ENCODE measurements at regions not wholly inside any gene's neighbourhood (a gene's known extent, or its start where the extent isn't known, plus 50 kb on each side); places are given as distances from the start of the nearest gene placed in this dataset.

DNA sequence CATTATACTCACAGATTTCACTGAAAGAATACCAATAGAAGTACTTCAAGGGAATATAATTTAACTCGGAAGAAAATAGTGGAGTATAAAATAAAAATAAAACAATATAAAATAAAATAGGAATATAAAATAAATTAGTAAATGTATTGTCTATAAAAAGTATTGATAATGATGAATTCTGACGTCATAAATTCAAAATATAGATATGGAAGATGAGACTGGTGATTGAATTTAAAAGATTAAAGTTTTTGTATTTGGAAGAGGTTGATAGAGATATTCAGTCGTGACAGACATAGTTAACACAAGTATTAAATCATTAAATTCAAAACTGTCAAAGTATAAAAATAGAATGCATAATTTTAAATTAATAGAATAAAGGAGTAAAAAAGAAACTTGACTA is 964.9 kb upstream of the C9orf72 start:
- FAIRE-seq, result no peak
- DNase-seq (ENCODE audit: insufficient read length, low spot score), result no peak

DNA sequence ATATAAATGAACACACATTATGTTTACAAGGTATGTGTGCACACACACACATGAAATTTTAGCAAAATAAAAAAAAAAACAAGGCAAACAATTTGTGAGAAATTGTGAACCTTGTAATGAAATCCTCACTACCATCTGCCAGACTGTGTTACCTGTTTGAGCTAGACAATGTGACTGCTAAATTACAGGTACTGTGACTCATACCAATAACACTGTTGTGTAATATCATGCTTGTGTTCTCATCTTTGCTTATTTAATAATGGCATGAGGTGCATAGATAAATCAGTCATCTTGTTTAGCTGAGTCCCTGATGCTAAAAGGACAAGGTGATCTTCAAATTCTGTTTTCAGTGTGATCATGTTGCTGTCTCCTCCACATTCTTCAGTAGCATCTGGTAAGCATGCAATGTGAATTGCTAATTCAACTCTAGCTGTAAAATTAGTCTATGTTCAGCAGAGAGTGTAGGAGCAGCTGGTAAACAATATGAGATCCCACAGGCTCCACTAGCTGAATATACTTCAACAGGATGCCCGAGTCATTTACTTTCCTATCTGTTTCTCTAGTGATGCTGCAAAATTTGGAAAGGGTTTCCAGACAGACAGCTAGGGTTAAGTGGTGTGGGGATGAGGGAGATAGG is 966.3 kb upstream of the C9orf72 start:
- DNase-seq (ENCODE audit: insufficient read length, low spot score) (no peak), FAIRE-seq (no peak)

DNA sequence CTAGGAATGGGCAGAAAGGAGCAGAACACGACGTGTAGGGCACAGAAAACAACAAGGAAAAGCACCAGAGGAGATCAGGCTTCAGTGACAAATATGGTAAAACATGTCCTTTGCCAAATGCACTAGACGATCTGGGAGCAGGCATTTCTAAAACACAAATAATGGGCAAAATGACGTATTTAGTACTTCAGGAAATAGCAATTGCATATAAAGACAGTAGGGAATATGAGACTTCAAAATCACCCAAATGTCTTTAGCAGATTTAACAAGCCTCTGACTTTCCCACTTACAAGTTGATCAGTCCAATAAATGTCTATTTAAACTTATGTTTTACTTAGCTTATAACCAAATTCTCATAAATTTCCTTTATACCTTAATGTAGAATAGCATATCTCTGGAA is 969.6 kb upstream of the C9orf72 start:
- DNase-seq (ENCODE audit: insufficient read length, low spot score) (no peak), FAIRE-seq (no peak)

DNA sequence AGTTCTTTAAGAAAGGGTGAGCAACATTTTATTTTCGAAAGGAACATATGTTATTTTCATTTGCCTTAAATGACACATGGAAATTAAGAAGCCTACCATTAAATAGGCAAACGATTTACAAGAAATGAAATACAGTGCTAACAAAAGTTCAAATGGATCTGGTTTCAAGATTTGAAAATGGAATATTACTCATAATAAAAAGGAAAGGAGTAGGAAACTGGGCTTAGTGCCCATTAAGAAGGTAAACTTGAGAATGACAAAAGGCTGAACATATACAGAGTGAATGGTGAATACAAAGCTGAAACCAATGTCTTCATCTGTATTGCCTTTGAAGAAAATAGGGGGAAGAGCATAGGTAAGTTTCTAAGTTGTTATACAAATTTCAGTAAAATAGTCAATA is 974.2 kb upstream of the C9orf72 start:
- FAIRE-seq, result no peak
- DNase-seq (ENCODE audit: insufficient read length, low spot score), result no peak

DNA sequence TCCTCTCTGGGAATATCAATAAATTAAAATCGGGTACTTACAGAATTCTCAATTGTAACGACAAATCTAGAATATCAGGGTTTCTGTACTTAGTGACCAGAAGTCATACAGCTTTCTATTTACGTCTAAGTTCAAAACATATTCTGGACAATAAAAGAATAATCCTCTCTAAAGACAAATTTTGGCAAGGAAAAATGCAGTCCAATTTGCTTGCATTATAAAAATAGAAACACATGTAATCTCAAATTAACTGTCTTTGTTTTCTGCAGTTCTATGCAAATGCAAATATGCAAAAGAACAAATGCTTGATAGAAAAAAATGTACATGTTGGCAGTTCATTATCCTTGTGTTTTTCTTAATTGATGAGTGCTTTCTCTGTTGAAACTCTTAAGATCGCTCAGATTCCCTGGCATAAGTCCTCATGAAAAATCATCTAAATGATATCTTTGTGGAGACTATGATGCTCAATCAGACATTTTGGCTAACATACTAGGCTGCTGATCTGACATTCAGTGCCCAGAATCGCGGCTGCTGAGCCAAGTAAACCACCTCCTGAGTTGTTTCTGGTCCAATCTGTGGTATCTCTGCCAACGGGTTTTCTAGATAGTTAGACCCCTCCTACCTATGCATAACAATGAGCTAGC is 990.1 kb upstream of the C9orf72 start:
- FAIRE-seq (no peak), DNase-seq (ENCODE audit: insufficient read length, low spot score) (no peak)

DNA sequence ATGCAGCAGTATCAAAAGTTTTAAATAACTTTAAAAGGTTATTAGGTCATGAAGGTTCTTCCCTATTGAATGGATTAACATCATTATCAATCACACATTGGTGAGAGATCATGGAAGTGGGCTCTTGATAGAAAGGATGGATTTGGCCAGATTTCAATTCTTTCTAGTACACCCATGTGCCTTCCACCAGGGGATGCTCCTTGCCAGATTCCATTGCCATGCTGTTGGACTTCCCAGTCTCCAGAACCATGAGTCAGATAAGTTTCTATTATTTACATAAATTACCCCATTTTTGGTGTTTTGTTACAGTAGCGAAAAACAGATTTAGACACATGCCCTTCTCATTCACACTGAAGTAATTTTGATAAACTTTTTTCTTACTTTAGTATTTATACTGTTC is 1010.6 kb upstream of the C9orf72 start:
- no peak for FAIRE-seq

DNA sequence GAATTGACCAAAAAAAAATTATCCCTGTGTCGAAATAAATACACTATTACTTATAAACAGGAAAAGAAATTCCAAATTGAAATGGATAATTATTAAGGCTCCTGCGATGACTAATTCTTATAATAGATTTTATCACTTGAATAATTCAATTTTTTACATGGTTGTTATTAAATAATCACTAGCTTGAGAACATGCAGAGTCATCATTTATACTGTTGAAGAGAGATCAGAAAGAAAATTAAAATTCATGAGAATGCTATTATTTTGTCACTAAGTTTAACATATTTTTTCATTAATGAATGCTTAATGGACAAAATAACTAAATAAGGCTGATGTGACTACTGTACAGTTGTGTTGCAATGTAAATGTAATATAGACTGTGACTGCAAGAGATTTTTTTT is 1011.3 kb upstream of the C9orf72 start:
- DNase-seq (ENCODE audit: insufficient read length, low spot score) (no peak), FAIRE-seq (no peak)

More for the DNA sequence above, 1010.6 kb upstream of the C9orf72 start:
- DNase-seq (ENCODE audit: insufficient read length, low spot score), result no peak

DNA sequence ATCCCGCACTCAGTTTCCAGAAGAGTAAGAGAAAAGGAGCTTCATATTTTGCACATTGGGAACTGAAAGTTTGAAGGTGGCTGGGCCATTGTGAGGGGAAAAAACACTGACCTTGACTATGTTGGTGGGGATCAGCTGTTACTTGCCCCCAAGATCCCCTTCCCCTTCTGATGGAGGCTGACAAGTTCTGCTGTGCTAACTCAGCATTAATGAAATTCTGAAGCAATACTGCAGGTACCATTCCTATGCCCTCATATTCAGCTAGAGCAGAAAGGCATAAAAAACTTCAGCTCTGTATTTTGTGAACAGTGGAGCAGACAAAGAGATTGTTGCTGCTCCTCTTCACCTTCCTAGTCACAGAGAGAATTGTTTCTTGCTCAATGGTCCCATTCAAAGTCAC is 1013.8 kb upstream of the C9orf72 start:
- no peak for FAIRE-seq
- DNase-seq (ENCODE audit: insufficient read length, low spot score), result no peak

DNA sequence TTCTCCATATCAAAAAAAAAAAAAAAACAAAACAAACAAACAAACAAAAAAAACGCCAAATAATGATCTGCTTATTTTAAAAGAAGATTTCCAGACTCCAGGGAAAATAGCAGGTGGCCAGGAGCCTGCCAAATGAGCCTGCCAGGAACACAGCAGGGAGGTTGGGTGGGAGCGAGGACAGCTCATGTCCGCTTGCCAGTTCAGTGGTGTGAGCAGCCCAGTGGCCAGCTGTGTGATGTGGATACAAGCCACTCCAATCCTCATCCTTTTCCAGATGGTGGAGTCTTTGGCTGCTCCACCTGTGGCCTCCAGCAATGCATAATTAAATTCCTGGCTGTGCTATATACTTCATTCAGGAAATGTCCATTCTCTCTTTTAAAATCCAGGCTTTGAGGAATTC is 1025.1 kb upstream of the C9orf72 start:
- no peak for DNase-seq (ENCODE audit: insufficient read length, low spot score)
- no peak for FAIRE-seq

DNA sequence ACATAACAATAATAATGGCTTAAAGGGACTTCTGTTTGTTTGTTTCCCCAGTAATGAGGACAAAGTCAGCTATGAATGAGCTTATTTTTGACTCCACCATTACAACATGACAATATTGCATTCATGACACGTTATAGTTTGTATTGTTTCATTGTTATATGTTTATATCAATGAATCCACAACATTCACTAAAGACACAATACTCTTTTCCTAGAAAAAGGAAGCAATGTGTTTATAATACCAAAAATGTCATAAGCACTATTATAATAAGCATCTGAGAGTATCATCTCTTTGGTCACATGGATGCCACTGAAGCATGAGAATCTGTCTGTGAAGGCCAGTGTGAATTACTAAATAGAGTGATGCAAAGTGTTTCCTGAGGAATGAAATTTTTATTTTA is 1026.9 kb upstream of the C9orf72 start:
- DNase-seq (ENCODE audit: insufficient read length, low spot score) (no peak), FAIRE-seq (no peak)

DNA sequence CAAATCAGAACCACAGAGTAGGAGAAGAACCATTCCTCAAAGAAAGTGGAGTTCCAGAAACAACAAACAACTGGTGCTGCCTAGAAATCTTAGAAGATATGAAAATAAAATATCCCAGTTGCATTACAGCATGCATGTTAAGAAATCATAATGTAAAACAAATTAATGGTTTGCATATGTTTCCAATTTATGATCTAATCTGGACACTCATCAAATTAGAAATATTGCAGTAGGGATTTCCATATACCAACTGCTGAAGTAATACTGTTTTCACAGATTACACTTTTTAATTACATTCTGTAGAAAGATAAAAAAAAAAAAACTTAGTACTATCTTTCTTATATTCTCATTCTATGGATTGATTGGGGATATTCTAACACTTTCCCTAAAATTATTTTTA is 1034.6 kb upstream of the C9orf72 start:
- no peak for FAIRE-seq

DNA sequence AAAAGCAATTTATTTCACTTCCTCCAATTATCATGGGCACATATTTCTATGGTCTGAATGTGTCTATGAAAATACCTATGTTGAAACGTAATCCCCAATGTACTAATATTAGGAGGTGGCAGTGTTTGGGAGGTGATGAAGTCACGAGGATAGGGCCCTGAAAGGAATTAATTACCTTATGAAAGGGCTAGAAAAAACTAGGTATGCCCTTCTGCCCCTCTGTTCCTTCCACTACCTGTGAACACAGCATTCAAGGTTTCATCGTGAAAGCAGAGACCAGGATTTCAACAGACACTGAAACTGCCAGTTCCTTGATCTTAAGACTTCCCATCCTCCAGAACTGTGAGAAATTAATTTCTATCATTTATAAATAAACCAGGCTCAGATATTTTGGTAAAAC is 1037.1 kb upstream of the C9orf72 start:
- FAIRE-seq (no peak), DNase-seq (ENCODE audit: insufficient read length, low spot score) (no peak)

More for the DNA sequence above, 1034.6 kb upstream of the C9orf72 start:
- DNase-seq (ENCODE audit: insufficient read length, low spot score), result no peak

DNA sequence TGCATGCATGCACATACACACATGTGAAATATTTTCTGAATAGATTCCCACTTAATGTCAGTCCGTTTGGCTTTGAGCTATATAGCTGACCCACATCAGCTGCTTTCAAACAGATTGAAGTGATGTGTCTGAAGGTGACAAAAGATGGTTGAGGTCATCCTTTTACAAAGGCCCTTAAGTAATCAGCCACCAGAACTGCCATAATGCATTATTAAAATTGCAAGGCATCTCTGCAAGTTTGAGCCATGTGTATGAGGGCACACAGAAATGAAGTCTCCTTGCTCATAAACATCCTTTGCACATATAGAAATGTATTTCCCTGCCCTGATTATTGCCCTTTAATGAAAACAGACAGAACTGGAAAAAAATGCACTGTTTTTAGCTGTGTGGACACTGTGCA is 1043.0 kb upstream of the C9orf72 start:
- FAIRE-seq, result no peak
- DNase-seq (ENCODE audit: insufficient read length, low spot score), result no peak

DNA sequence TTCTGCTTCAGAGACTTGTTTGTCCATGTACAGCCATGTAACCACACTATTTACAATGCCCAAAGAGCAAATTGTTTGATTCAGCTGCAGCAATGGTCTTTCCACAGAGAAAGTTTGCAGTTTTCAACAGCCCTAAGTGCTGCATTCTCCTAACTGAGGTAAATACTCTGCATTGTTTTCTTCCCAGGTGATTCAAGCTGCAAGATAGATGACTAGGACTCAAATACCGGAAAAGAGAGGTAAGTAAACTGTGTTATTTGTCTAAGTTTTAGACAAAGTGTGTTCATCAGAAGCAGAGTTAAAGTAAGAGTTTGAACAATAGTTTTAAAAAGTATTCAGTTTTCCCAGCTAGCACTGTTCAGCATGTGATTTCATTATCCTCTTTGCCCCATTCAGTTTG is 1046.7 kb upstream of the C9orf72 start:
- no peak for FAIRE-seq

DNA sequence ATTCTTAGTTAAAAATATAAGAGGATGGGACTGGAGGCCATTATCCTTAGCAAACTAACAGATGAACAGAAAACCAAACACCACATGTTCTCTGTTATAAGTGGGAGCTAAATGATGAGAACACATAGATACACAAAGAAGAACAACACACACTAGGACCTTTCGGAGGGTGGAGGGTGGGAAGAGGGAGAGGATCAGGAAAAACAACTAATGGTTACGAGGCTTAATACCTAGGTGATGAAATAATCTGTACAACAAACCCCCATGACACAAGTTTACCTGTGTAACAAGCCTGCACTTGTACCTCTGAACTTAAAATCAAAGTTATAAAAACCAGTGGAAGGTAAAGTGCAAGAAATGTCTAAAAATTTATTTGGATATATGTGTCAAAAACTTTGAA is 1047.4 kb upstream of the C9orf72 start:
- DNase-seq (ENCODE audit: insufficient read length, low spot score) (no peak), FAIRE-seq (no peak)

More for the DNA sequence above, 1046.7 kb upstream of the C9orf72 start:
- no peak for DNase-seq (ENCODE audit: insufficient read length, low spot score)

DNA sequence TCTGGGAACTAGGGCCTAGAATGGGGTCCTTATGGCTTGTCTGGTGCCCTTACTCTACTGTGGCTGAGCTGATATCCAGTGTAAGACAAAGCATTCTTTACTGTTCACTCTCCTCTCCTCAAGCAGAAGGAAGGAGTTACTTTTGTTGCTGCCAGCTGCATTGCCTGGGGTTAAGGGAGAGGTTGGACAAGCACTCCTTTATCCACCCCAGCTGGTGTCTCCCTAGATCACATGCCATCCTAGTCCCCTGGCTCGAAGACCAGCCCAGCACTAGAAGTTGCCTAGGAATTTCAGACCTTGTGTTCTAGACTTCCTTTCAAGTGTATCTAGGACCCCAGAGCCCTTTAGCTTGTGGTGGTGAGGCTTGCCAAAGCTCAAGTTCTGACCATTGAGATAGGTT is 1051.5 kb upstream of the C9orf72 start:
- FAIRE-seq (no peak), DNase-seq (ENCODE audit: insufficient read length, low spot score) (no peak)

DNA sequence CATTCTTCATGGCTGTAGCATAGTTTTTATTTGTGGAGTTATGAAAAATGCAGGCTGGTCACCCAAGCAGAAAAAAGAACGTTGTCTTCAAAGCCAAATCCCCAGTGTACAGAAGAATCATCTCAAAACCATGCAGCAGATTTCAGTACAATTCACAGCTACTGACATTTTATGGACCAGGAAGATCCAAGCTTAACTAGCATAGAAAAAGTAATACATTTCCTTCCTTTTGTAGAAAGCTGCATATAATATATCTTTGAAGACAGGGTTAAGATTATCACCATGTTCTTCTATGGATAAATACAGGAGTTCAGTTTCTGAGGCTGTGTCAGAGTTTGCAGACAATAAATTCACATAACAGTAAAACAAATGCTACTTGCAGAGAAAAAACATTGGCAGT is 1054.8 kb upstream of the C9orf72 start:
- FAIRE-seq (no peak), DNase-seq (ENCODE audit: insufficient read length, low spot score) (no peak)

DNA sequence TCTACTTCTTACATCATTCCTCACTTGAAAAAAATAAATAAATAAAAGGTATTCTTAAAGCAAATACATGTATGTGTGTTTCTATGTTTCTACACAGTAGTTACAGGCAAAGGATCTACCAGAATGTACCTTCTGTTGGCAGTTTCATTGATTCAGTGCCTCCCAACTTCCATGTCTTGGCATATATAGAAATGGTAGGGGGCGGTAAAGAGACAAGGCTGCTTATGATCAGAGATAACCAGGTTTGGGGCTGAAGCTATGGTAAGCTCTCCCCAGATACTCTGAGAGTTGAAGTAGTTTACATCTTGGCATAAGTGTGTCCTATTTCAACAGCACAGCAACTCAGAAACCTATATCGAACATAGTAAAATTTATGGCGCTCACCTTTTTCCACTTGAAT is 1075.4 kb upstream of the C9orf72 start:
- DNase-seq (ENCODE audit: insufficient read length, low spot score) (no peak), FAIRE-seq (no peak)

DNA sequence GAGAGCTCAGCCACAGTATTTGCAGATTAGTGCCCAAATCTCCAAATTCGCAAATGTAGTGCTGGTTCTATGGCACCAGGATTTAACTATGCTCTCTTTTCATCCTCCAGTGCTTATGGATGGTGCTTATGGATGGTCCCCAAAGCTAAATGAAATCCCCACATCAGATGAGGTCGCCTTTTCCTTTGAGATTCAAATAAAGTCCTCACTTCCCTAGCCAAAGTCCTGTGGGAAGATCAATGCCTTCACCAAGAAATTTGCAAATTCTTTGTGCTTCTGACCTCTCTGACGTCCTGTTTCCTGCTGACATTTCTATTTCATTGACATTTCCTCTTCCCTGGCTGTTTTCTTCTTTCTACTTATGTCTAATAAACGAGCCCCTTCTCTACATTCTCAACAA is 1077.0 kb upstream of the C9orf72 start:
- no peak for DNase-seq (ENCODE audit: insufficient read length, low spot score)
- FAIRE-seq, result no peak

DNA sequence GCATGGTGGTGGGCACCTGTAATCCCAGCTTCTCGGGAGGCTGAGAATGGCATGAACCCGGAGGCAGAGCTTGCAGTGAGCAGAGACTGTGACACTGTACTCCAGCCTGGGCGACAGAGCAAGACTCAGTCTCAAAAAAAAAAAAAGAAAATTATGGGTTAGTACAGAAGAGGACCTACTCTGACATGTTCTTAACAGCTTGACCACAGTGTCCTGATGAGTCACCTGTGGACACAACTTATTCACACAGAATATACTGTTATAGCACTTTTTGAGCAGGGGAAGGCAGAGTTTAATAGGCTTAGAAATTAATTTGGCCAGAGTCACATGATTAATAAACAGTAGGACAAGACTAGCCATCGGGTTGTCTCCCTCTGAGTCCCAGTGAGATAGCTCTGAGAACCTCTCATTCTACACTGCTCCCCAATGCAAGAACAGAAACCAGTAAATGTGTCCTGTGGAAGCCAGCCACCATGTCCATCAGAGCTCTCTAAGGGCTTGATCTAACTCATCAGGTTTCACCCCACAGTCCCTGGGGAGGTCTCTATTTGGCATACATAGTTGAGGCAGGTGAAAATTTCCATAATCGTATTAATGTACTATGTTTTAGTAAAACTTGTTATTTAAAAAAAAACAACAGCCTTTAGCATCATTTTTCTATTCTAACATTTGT is 1077.9 kb upstream of the C9orf72 start:
- DNase-seq (ENCODE audit: insufficient read length, low spot score), result no peak
- no peak for FAIRE-seq

DNA sequence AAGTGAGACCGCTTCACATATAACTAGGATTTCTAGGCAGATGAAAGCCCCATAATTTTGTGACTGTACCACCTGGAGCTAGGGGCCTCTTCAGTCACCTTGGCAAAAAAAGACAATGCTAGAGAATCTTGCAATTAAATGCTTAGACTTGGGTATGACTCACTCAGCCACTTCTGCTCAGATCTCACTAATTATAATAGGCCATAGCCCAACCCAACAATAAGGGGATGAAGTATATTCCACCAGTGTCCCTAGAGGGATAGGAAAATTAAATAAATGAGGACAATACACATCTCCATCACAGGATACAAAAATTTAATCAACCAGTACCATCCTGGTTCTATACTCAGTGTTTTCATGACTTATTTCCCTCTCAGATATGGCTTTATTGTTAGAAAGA is 1079.9 kb upstream of the C9orf72 start:
- no peak for FAIRE-seq

DNA sequence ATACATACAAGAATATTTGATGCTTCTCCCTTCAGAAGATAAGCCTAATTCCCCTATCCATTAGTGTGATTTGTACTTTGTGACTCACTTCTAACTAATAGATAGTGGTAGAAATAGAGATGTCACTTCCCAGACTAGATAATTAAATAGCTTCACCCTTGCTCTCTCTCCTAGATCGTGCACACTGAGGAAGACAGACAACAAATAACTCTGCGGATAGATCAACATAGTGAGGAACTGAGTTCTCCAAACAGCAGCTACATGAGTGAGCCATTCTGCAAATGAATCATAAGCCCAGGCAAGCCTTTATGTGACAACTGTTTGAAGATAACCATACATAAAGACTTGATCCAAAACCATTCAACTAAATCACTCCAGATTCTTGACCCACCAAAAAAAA is 1083.4 kb upstream of the C9orf72 start:
- DNase-seq (ENCODE audit: insufficient read length, low spot score) (no peak), FAIRE-seq (no peak)

More for the DNA sequence above, 1079.9 kb upstream of the C9orf72 start:
- no peak for DNase-seq (ENCODE audit: insufficient read length, low spot score)

Data from HTR-8/SVneo (cell line).